OCI-LY1 (cell line): ENCODE measurements at regions not wholly inside any gene's neighbourhood (a gene's known extent, or its start where the extent isn't known, plus 50 kb on each side); places are given as distances from the start of the nearest gene placed in this dataset.

ENCODE experiments used
- EZH2 ChIP-seq: fragments of 200-600 bp; sonication (generic), shearing (Covaris generic); IDR thresholded peaks from 2 replicates; pipeline ENCODE4 v1.8.0; 2017; ENCODE audit warnings: borderline replicate concordance, mixed run types, mild to moderate bottlenecking, antibody characterized with exemption, low read length, moderate library complexity, mixed read lengths
- TF ChIP-seq, protein P1 (sequence below): fragments of 200-600 bp; sonication (generic), shearing (Covaris generic); IDR thresholded peaks from 2 replicates; pipeline ENCODE4 v1.5.1; 2017; ENCODE audit warnings: mild to moderate bottlenecking, antibody characterized with exemption, low read length, moderate library complexity, mixed read lengths

DNA sequence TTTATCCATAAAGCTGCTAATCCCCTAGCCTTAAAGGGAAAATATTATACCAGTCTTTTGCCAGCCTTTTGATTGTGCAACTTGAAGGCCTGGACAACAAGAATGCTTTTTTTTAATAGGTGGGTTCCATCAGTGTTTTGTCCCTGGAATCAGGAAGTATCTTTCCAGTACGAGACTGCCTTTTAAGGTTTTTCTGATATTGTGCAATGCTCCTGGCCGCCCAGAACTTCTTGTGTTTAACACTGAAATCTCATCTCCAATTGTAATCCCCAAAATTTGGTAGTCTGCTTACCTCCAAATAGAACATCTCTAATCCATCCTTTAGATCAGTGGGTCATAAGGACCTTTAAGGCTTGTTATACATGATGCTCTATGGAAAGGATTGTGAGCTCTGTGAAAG lies 256.7 kb downstream of the NAF1 start:
- TF ChIP-seq, protein P1, sequence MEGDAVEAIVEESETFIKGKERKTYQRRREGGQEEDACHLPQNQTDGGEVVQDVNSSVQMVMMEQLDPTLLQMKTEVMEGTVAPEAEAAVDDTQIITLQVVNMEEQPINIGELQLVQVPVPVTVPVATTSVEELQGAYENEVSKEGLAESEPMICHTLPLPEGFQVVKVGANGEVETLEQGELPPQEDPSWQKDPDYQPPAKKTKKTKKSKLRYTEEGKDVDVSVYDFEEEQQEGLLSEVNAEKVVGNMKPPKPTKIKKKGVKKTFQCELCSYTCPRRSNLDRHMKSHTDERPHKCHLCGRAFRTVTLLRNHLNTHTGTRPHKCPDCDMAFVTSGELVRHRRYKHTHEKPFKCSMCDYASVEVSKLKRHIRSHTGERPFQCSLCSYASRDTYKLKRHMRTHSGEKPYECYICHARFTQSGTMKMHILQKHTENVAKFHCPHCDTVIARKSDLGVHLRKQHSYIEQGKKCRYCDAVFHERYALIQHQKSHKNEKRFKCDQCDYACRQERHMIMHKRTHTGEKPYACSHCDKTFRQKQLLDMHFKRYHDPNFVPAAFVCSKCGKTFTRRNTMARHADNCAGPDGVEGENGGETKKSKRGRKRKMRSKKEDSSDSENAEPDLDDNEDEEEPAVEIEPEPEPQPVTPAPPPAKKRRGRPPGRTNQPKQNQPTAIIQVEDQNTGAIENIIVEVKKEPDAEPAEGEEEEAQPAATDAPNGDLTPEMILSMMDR, result no peak
- TF ChIP-seq EZH2, result no peak
